Mesendoderm (in vitro differentiated cells): ENCODE measurements at regions not wholly inside any gene's neighbourhood (a gene's known extent, or its start where the extent isn't known, plus 50 kb on each side); places are given as distances from the start of the nearest gene placed in this dataset.

Source experiments
- DNase-seq: peaks from one replicate; pipeline ENCODE4 v3.0.0; 2013
- H2AK5ac ChIP-seq: 2 replicates; pipeline ENCODE4 v1.6.1; 2013; ENCODE audit warnings: low read length, inconsistent platforms
- H2BK120ac ChIP-seq: 2 replicates; pipeline ENCODE4 v1.6.1; 2013; ENCODE audit warnings: low read depth, mild to moderate bottlenecking, low read length, moderate library complexity, mixed read lengths
- H2BK15ac ChIP-seq: replicated peaks from 2 replicates; pipeline ENCODE4 v1.6.1; 2013; ENCODE audit warnings: low read depth, mild to moderate bottlenecking, moderate library complexity
- H2BK5ac ChIP-seq: 2 replicates; pipeline ENCODE4 v1.6.1; 2013; ENCODE audit warnings: low read length, inconsistent platforms
- H3K18ac ChIP-seq: 2 replicates; pipeline ENCODE4 v1.6.1; 2013; ENCODE audit warnings: mild to moderate bottlenecking, low read length, mixed read lengths
- H3K23ac ChIP-seq: one replicate; pipeline ENCODE4 v1.6.1; 2013; ENCODE audit warnings: low read length
- H3K27ac ChIP-seq: 2 replicates; pipeline ENCODE4 v1.5.1; 2013; ENCODE audit warnings: low read depth, mild to moderate bottlenecking, inconsistent platforms, low read length, moderate library complexity
- H3K27me3 ChIP-seq: 2 replicates; pipeline ENCODE4 v1.6.1; 2013; ENCODE audit warnings: low read length, control low read depth, mild to moderate bottlenecking, inconsistent platforms; ENCODE audit not compliant: insufficient read depth, poor library complexity
- H3K36me3 ChIP-seq: 2 replicates; pipeline ENCODE4 v1.6.1; 2013; ENCODE audit warnings: low read length, inconsistent platforms; ENCODE audit not compliant: control insufficient read depth, insufficient read depth
- H3K4ac ChIP-seq: one replicate; pipeline ENCODE4 v1.6.1; 2013; ENCODE audit warnings: low read depth, mild to moderate bottlenecking, low read length, moderate library complexity
- H3K4me1 ChIP-seq: 2 replicates; pipeline ENCODE4 v1.6.1; 2013; ENCODE audit warnings: low read depth, low read length, inconsistent platforms; ENCODE audit not compliant: control insufficient read depth
- H3K4me2 ChIP-seq: 2 replicates; pipeline ENCODE4 v1.6.1; 2013; ENCODE audit warnings: low read length
- H3K4me3 ChIP-seq: 2 replicates; pipeline ENCODE4 v1.5.1; 2013; ENCODE audit warnings: mild to moderate bottlenecking, low read length
- H3K56ac ChIP-seq: one replicate; pipeline ENCODE4 v1.6.1; 2013; ENCODE audit warnings: low read length
- H3K79me1 ChIP-seq: 2 replicates; pipeline ENCODE4 v1.6.1; 2013; ENCODE audit warnings: low read length, inconsistent platforms
- H3K79me2 ChIP-seq: 2 replicates; pipeline ENCODE4 v1.6.1; 2013; ENCODE audit warnings: mild to moderate bottlenecking, low read length; ENCODE audit not compliant: control insufficient read depth, insufficient read depth
- H3K9ac ChIP-seq: 2 replicates; pipeline ENCODE4 v1.6.1; 2013; ENCODE audit warnings: low read length, inconsistent platforms
- H4K5ac ChIP-seq: one replicate; pipeline ENCODE4 v1.6.1; 2013; ENCODE audit warnings: low read length
- H4K8ac ChIP-seq: one replicate; pipeline ENCODE4 v1.6.1; 2013; ENCODE audit warnings: low read depth, mild to moderate bottlenecking, control low read depth, low read length, moderate library complexity
- WGBS: extraction: QIAGEN DNeasy Blood & Tissue Kit; methylation state at CpG from one replicate; pipeline ENCODE4 v1.1.7; 2013; ENCODE audit warnings: low lambda C conversion rate, missing lambda C conversion rate; ENCODE audit not compliant: insufficient coverage; ENCODE audit errors: extremely low coverage; 5-methylcytosine and 5-hydroxymethylcytosine counted together

- Histone ChIP-seq H3K79me2 (no peaks in the 10 kb centered on the region), H2AK5ac (no peak overlapping the region), H3K36me3 (no peaks in the 10 kb centered on the region), H3K4me3 (no peak overlapping the region), H3K4me2 (no peak overlapping the region), H4K8ac (no peak overlapping the region), H3K9ac (no peak overlapping the region), H3K4ac (no peak overlapping the region), H3K56ac (no peak overlapping the region), H3K23ac (no peak overlapping the region), H2BK5ac (no peak overlapping the region), H3K27me3 (no peaks in the 10 kb centered on the region), H3K18ac (no peak overlapping the region), H4K5ac (no peak overlapping the region), H3K79me1 (no peaks in the 10 kb centered on the region), H3K4me1 (no peaks in the 10 kb centered on the region), H2BK120ac (no peak overlapping the region), H2BK15ac (no peak overlapping the region), H3K27ac (no peak overlapping the region)
- DNase-seq: no peak
These were observed 298.2 kb downstream of the PAX1 start for GRCh38 chr20:22003680-22004079.

GRCh38 chr20:22001886-22002285, 296.4 kb downstream of the PAX1 start:
- no peak overlapping the region for H4K5ac ChIP-seq
- no peaks in the 10 kb centered on the region for H3K4me1 ChIP-seq
- H3K4ac ChIP-seq: no peak overlapping the region
- WGBS: no CpG with 5 or more reads among the region's 1 CpG
- H3K79me1 ChIP-seq: no peaks in the 10 kb centered on the region
- no peak overlapping the region for H3K18ac ChIP-seq
- no peak overlapping the region for H2BK120ac ChIP-seq
- H2AK5ac ChIP-seq: no peak overlapping the region
- H2BK15ac ChIP-seq: no peak overlapping the region
- H3K27ac ChIP-seq: no peak overlapping the region
- H3K9ac ChIP-seq: no peak overlapping the region
- no peaks in the 10 kb centered on the region for H3K27me3 ChIP-seq
- H3K36me3 ChIP-seq: no peaks in the 10 kb centered on the region
- no peak overlapping the region for H2BK5ac ChIP-seq
- H3K23ac ChIP-seq: no peak overlapping the region
- H3K4me3 ChIP-seq: no peak overlapping the region
- no peak for DNase-seq
- H3K4me2 ChIP-seq: no peak overlapping the region
- no peak overlapping the region for H3K56ac ChIP-seq
- no peaks in the 10 kb centered on the region for H3K79me2 ChIP-seq
- no peak overlapping the region for H4K8ac ChIP-seq

GRCh38 chr20:21995461-21995860, 290.0 kb downstream of the PAX1 start:
- Histone ChIP-seq H4K8ac (no peak overlapping the region), H2BK5ac (no peak overlapping the region), H3K27ac (no peak overlapping the region), H3K79me2 (no peaks in the 10 kb centered on the region), H2BK15ac (no peak overlapping the region), H2AK5ac (no peak overlapping the region), H3K56ac (no peak overlapping the region), H4K5ac (no peak overlapping the region), H3K18ac (no peak overlapping the region), H3K9ac (no peak overlapping the region), H3K23ac (no peak overlapping the region), H3K27me3 (no peaks in the 10 kb centered on the region), H3K4me1 (no peaks in the 10 kb centered on the region), H2BK120ac (no peak overlapping the region), H3K79me1 (no peaks in the 10 kb centered on the region), H3K36me3 (no peaks in the 10 kb centered on the region), H3K4ac (no peak overlapping the region), H3K4me2 (no peak overlapping the region), H3K4me3 (no peak overlapping the region)
- no peak for DNase-seq
- no CpG with 5 or more reads among the region's 2 CpGs for whole genome bisulfite sequencing

GRCh38 chr20:21994203-21994602, 288.7 kb downstream of the PAX1 start:
- Histone ChIP-seq H3K23ac (no peak overlapping the region), H3K4me1 (no peaks in the 10 kb centered on the region), H3K4ac (no peak overlapping the region), H3K9ac (no peak overlapping the region), H2AK5ac (no peak overlapping the region), H2BK120ac (no peak overlapping the region), H3K27ac (no peak overlapping the region), H3K56ac (no peak overlapping the region), H4K8ac (no peak overlapping the region), H2BK15ac (no peak overlapping the region), H3K36me3 (no peaks in the 10 kb centered on the region), H3K4me3 (no peak overlapping the region), H2BK5ac (no peak overlapping the region), H3K18ac (no peak overlapping the region), H3K79me2 (no peaks in the 10 kb centered on the region), H3K79me1 (no peaks in the 10 kb centered on the region), H3K4me2 (no peak overlapping the region), H3K27me3 (no peaks in the 10 kb centered on the region), H4K5ac (no peak overlapping the region)
- WGBS: no CpG with 5 or more reads among the region's 2 CpGs
- DNase-seq: no peak

- no peak overlapping the region for H2AK5ac ChIP-seq
- H3K4me2 ChIP-seq: no peak overlapping the region
- H2BK15ac ChIP-seq: no peak overlapping the region
- H3K36me3 ChIP-seq: no peaks in the 10 kb centered on the region
- no peak overlapping the region for H3K18ac ChIP-seq
- DNase-seq: no peak
- H3K79me1 ChIP-seq: no peaks in the 10 kb centered on the region
- no peak overlapping the region for H3K23ac ChIP-seq
- WGBS: no CpG with 5 or more reads among the region's 3 CpGs
- H3K4me3 ChIP-seq: no peak overlapping the region
- no peak overlapping the region for H3K27ac ChIP-seq
- no peak overlapping the region for H3K4ac ChIP-seq
- no peak overlapping the region for H2BK5ac ChIP-seq
- H4K5ac ChIP-seq: no peak overlapping the region
- no peaks in the 10 kb centered on the region for H3K79me2 ChIP-seq
- no peak overlapping the region for H2BK120ac ChIP-seq
- H3K27me3 ChIP-seq: no peaks in the 10 kb centered on the region
- H3K9ac ChIP-seq: no peak overlapping the region
- no peak overlapping the region for H3K56ac ChIP-seq
- H4K8ac ChIP-seq: no peak overlapping the region
- H3K4me1 ChIP-seq: no peaks in the 10 kb centered on the region
These were observed 277.1 kb downstream of the PAX1 start for GRCh38 chr20:21982559-21982958.

- Histone ChIP-seq H3K27ac (no peak overlapping the region), H4K5ac (no peak overlapping the region)
These were observed 276.3 kb downstream of the PAX1 start for GRCh38 chr20:21981597-21982344.

More at GRCh38 chr20:21981597-21982344, 276.3 kb downstream of the PAX1 start:
- no peak overlapping the region for H3K56ac ChIP-seq
- WGBS: no CpG with 5 or more reads among the region's 6 CpGs
- no peak overlapping the region for H3K23ac ChIP-seq
- H3K4ac ChIP-seq: no peak overlapping the region
- no peak overlapping the region for H2BK5ac ChIP-seq
- H2BK120ac ChIP-seq: no peak overlapping the region
- H2BK15ac ChIP-seq: no peak overlapping the region
- H4K8ac ChIP-seq: no peak overlapping the region
- no peaks in the 10 kb centered on the region for H3K79me2 ChIP-seq
- H2AK5ac ChIP-seq: no peak overlapping the region
- H3K4me2 ChIP-seq: no peak overlapping the region
- no peaks in the 10 kb centered on the region for H3K27me3 ChIP-seq
- H3K18ac ChIP-seq: no peak overlapping the region
- no peaks in the 10 kb centered on the region for H3K36me3 ChIP-seq
- H3K9ac ChIP-seq: no peak overlapping the region
- no peaks in the 10 kb centered on the region for H3K4me1 ChIP-seq
- H3K79me1 ChIP-seq: no peaks in the 10 kb centered on the region
- no peak overlapping the region for H3K4me3 ChIP-seq
- DNase-seq: no peak
